Endothelial cell of umbilical vein (primary cell): ENCODE measurements at regions not wholly inside any gene's neighbourhood (a gene's known extent, or its start where the extent isn't known, plus 50 kb on each side); places are given as distances from the start of the nearest gene placed in this dataset.

Experiments used
- BruUV-seq: library from RNA; stranded (reverse); fragments of 400-500 nt; replicated peaks from 2 replicates; lab custom pipeline; 2021; lab: Mats Ljungman, UMichigan
- CTCF ChIA-PET: fragments of 300-600, 350-600 bp; sonication (Branson Sonifier 250); formaldehyde crosslinking; loops from one replicate; lab custom pipeline; 2021; ENCODE audit warnings: antibody characterized with exemption, inconsistent platforms; lab: Charles Lee
- POLR2A ChIA-PET: fragments of 300-600, 350-600 bp; sonication (Branson Sonifier 250); formaldehyde crosslinking; loops from one replicate; lab custom pipeline; 2021; ENCODE audit warnings: antibody characterized with exemption, inconsistent platforms; lab: Charles Lee
- DNase-seq: peaks from one replicate; pipeline ENCODE4 v3.0.0-alpha.2; 2011; ENCODE audit warnings: low read depth, low spot score
- FAIRE-seq: peaks from 2 replicates; lab custom pipeline; 2011; peaks lifted over from hg19 to GRCh38; lab: Jason Lieb, UNC
- H2AFZ ChIP-seq: 2 replicates; pipeline ENCODE4 v1.6.0; 2012; ENCODE audit warnings: low read depth, low read length, control low read depth, inconsistent platforms
- H3K27ac ChIP-seq: 2 replicates; pipeline ENCODE4 v1.5.1; 2011; ENCODE audit warnings: low read depth, mild to moderate bottlenecking, control low read depth, low read length, moderate library complexity; ENCODE audit not compliant: insufficient read depth
- H3K27me3 ChIP-seq, 2 experiments: 2 replicates each; pipeline versions ENCODE4 v1.6.0 to v1.6.1; 2011; ENCODE audit warnings: low read length in 2 of 2, mixed read lengths in 1 of 2; ENCODE audit not compliant: control insufficient read depth in 2 of 2, insufficient read depth in 2 of 2
- H3K36me3 ChIP-seq, 2 experiments: 2 replicates in 1 of 2; 3 replicates in 1 of 2; pipeline ENCODE4 v1.5.1; 2011; ENCODE audit warnings: low read length in 2 of 2, mild to moderate bottlenecking in 1 of 2, moderate library complexity in 1 of 2; ENCODE audit not compliant: control insufficient read depth in 2 of 2, insufficient read depth in 2 of 2; ENCODE audit errors: extremely low read depth in 1 of 2
- H3K4me1 ChIP-seq: 3 replicates; pipeline ENCODE4 v1.5.1; 2011; ENCODE audit warnings: mild to moderate bottlenecking, low read length; ENCODE audit not compliant: control insufficient read depth, insufficient read depth; ENCODE audit errors: extremely low read depth
- H3K4me2 ChIP-seq: 2 replicates; pipeline ENCODE4 v1.6.1; 2011; ENCODE audit warnings: low read length, control low read depth, mixed read lengths; ENCODE audit not compliant: insufficient read depth
- H3K4me3 ChIP-seq, 3 experiments: fragments of 200-600 bp in 1 of 3; sonication (generic), shearing (Covaris generic) in 1 of 3; replicated peaks in 1 of 3; 2 replicates each; pipeline ENCODE4 v1.5.1; 2011 to 2016; ENCODE audit warnings: control low read depth in 3 of 3, low read length in 3 of 3, mild to moderate bottlenecking in 2 of 3, inconsistent platforms in 1 of 3, low read depth in 1 of 3, moderate library complexity in 1 of 3; ENCODE audit not compliant: insufficient read depth in 1 of 3
- H3K79me2 ChIP-seq: 2 replicates; pipeline ENCODE4 v1.6.0; 2012; ENCODE audit warnings: low read length, inconsistent platforms; ENCODE audit not compliant: control insufficient read depth, insufficient read depth
- H3K9ac ChIP-seq: replicated peaks from 2 replicates; pipeline ENCODE3; 2011; ENCODE audit warnings: low read length, control low read depth; ENCODE audit not compliant: insufficient read depth; ENCODE audit errors: extremely low read depth
- H3K9me1 ChIP-seq: replicated peaks from 3 replicates; pipeline ENCODE4 v1.6.0; 2011; ENCODE audit warnings: mild to moderate bottlenecking, low read length; ENCODE audit not compliant: control insufficient read depth, insufficient read depth; ENCODE audit errors: extremely low read depth
- H3K9me3 ChIP-seq: replicated peaks from 2 replicates; pipeline ENCODE4 v1.5.1; 2012; ENCODE audit warnings: low read length, inconsistent platforms; ENCODE audit not compliant: control insufficient read depth, insufficient read depth
- H4K20me1 ChIP-seq: replicated peaks from 2 replicates; pipeline ENCODE3; 2011; ENCODE audit warnings: mild to moderate bottlenecking, low read length; ENCODE audit not compliant: control insufficient read depth, insufficient read depth; ENCODE audit errors: extremely low read depth
- CTCF ChIP-seq, 2 donors: IDR thresholded peaks; 1 replicate in 1 of 2; 2 replicates in 1 of 2; pipeline ENCODE4 v1.5.1; 2011; ENCODE audit warnings: low read length in 2 of 2, mild to moderate bottlenecking in 2 of 2, moderate library complexity in 2 of 2, control low read depth in 1 of 2, inconsistent platforms in 1 of 2, low read depth in 1 of 2; ENCODE audit not compliant: insufficient read depth in 1 of 2; ENCODE audit errors: extremely low read depth in 1 of 2
- EZH2 ChIP-seq: IDR thresholded peaks from 2 replicates; pipeline ENCODE4 v1.6.1; 2012; ENCODE audit warnings: borderline replicate concordance, low read depth, mild to moderate bottlenecking, moderate library complexity, low read length, inconsistent platforms; ENCODE audit not compliant: severe bottlenecking
- FOS ChIP-seq: IDR thresholded peaks from 2 replicates; pipeline ENCODE4 v1.6.1; 2011; ENCODE audit warnings: mild to moderate bottlenecking, low read length, moderate library complexity, borderline replicate concordance; ENCODE audit not compliant: insufficient read depth
- GATA2 ChIP-seq: IDR thresholded peaks from 2 replicates; pipeline ENCODE4 v1.7.0; 2011; ENCODE audit warnings: low read depth, mild to moderate bottlenecking, moderate library complexity, mixed read lengths, low read length; ENCODE audit not compliant: insufficient read length, insufficient read depth
- JUN ChIP-seq: IDR thresholded peaks from 2 replicates; pipeline ENCODE4 v1.6.1; 2011; ENCODE audit warnings: borderline replicate concordance, low read depth; ENCODE audit not compliant: insufficient read length, insufficient read depth
- MAX ChIP-seq: IDR thresholded peaks from 2 replicates; pipeline ENCODE4 v1.6.1; 2011; ENCODE audit not compliant: insufficient read depth, insufficient read length
- MYC ChIP-seq: IDR thresholded peaks from one replicate; pipeline ENCODE4 v1.6.1; 2011; ENCODE audit warnings: mild to moderate bottlenecking, low read depth, low read length
- POLR2A ChIP-seq: IDR thresholded peaks from 2 replicates; pipeline ENCODE4 v1.6.1; 2012; ENCODE audit warnings: low read depth, mild to moderate bottlenecking, control low read depth, low read length
- POLR2AphosphoS5 ChIP-seq: IDR thresholded peaks from 2 replicates; pipeline ENCODE4 v1.6.1; 2012; ENCODE audit warnings: low read depth, mild to moderate bottlenecking, control low read depth, low read length, moderate library complexity; ENCODE audit not compliant: insufficient read depth
- dilution Hi-C: fragments of 300-500 bp; cut with MboI; formaldehyde crosslinking; loops from one replicate; pipeline ENCODE4 v1.15.0; 2019; ENCODE audit warnings: low sequenced_read_pairs; ENCODE audit not compliant: extremely low pct_ligation_motif_present
- intact Hi-C: fragments of 100-400 bp; cut with micrococcal nuclease; formaldehyde crosslinking; loops from one replicate; pipeline ENCODE4 v1.10.0; 2022

- H3K4me2 ChIP-seq, result no peak overlapping the region
- H3K36me3 ChIP-seq, result no peaks in the 10 kb centered on the region
- dilution Hi-C loops (no loop called here), intact Hi-C loops (no loop called here)
- CTCF ChIA-PET, result no interaction called here
- no peaks in the 10 kb centered on the region for H3K9me3 ChIP-seq
- H3K9me1 ChIP-seq, result no peaks in the 10 kb centered on the region
- POLR2A ChIA-PET, result no interaction called here
- TF ChIP-seq JUN (no peak), MAX (no peak), POLR2AphosphoS5 (no peak), EZH2 (no peak), GATA2 (no peak), CTCF (IDR thresholded peaks at IDR 0.05; ENCODE audit: extremely low read depth in 1 of 2, insufficient read depth in 1 of 2, low read depth in 1 of 2, low read length in 2 of 2) (no peak), FOS (no peak), POLR2A (no peak), MYC (no peak)
- H3K27ac ChIP-seq, result no peak overlapping the region
- H2AFZ ChIP-seq, result no peak overlapping the region
- H3K27me3 ChIP-seq, result no peaks in the 10 kb centered on the region
- no peaks in the 10 kb centered on the region for H4K20me1 ChIP-seq
- BruUV-seq, result no TSS peak
- no peaks in the 10 kb centered on the region for H3K4me1 ChIP-seq
- H3K79me2 ChIP-seq, result no peaks in the 10 kb centered on the region
- no peak for DNase-seq
- no peak overlapping the region for H3K9ac ChIP-seq
- no peak overlapping the region for H3K4me3 ChIP-seq
- no peak for FAIRE-seq
Measured at GRCh38 chrX:85454295-85454694, 74.8 kb upstream of the POF1B start.
